GM23338 (cell line): ENCODE measurements at regions not wholly inside any gene's neighbourhood (a gene's known extent, or its start where the extent isn't known, plus 50 kb on each side); places are given as distances from the start of the nearest gene placed in this dataset.

Experiments
- ATAC-seq: fragments of 200-7000 bp; cut with Tn5 transposase; 3 replicates; pipeline ENCODE4 v1.9.1; 2020
- DNase-seq: peaks from one replicate; pipeline ENCODE4 v3.0.0-alpha.2; 2015; ENCODE audit warnings: low spot score
- H2AFZ ChIP-seq: fragments of 200-600 bp; sonication (generic); 2 replicates; pipeline ENCODE4 v1.8.0; 2016; ENCODE audit warnings: antibody characterized with exemption, mild to moderate bottlenecking, moderate library complexity
- H3F3A ChIP-seq: fragments of 200-600 bp; sonication (generic); replicated peaks from 2 replicates; pipeline ENCODE4 v1.8.0; 2017; ENCODE audit warnings: antibody characterized with exemption, mixed run types, low read depth
- H3K27ac ChIP-seq: fragments of 200-600 bp; sonication (generic); 2 replicates; pipeline ENCODE4 v1.6.1; 2016; ENCODE audit warnings: low read depth
- H3K27me3 ChIP-seq: fragments of 200-600 bp; sonication (generic); 2 replicates; pipeline ENCODE4 v1.8.0; 2016; ENCODE audit warnings: mild to moderate bottlenecking, mixed run types, moderate library complexity; ENCODE audit not compliant: insufficient read depth
- H3K36me3 ChIP-seq: fragments of 200-600 bp; sonication (generic); 2 replicates; pipeline ENCODE4 v1.8.0; 2016; ENCODE audit warnings: mild to moderate bottlenecking; ENCODE audit not compliant: insufficient read depth
- H3K4me1 ChIP-seq: fragments of 200-600 bp; sonication (generic); 2 replicates; pipeline ENCODE4 v1.8.0; 2016; ENCODE audit warnings: mild to moderate bottlenecking, moderate library complexity; ENCODE audit not compliant: insufficient read depth
- H3K4me2 ChIP-seq: fragments of 200-600 bp; sonication (generic); 2 replicates; pipeline ENCODE4 v1.7.1; 2017; ENCODE audit warnings: mixed run types
- H3K4me3 ChIP-seq: fragments of 200-600 bp; sonication (generic); 2 replicates; pipeline ENCODE4 v1.6.1; 2016; ENCODE audit warnings: mixed run types
- H3K79me2 ChIP-seq: fragments of 200-600 bp; sonication (generic); replicated peaks from 2 replicates; pipeline ENCODE4 v1.8.0; 2017; ENCODE audit warnings: mild to moderate bottlenecking; ENCODE audit not compliant: insufficient read depth
- H3K9me2 ChIP-seq: fragments of 200-600 bp; sonication (generic); 2 replicates; pipeline ENCODE4 v1.8.0; 2017; ENCODE audit not compliant: insufficient read depth
- H4K20me1 ChIP-seq: fragments of 200-600 bp; sonication (generic); replicated peaks from 2 replicates; pipeline ENCODE4 v1.8.0; 2017; ENCODE audit warnings: mild to moderate bottlenecking; ENCODE audit not compliant: insufficient read depth
- H3K27ac Mint-ChIP-seq: 2 replicates; pipeline ENCODE4 v1.8.0; 2020; ENCODE audit warnings: inconsistent platforms, mild to moderate bottlenecking, moderate library complexity, mixed read lengths
- H3K27me3 Mint-ChIP-seq: 3 replicates; pipeline ENCODE4 v1.8.0; 2022; ENCODE audit warnings: low read depth, mild to moderate bottlenecking, moderate library complexity, mixed read lengths, inconsistent platforms; ENCODE audit not compliant: insufficient read depth, poor library complexity
- H3K36me3 Mint-ChIP-seq: 3 replicates; pipeline ENCODE4 v1.8.0; 2021; ENCODE audit warnings: low read depth, mild to moderate bottlenecking, inconsistent platforms, moderate library complexity, mixed read lengths
- H3K4me1 Mint-ChIP-seq: 3 replicates; pipeline ENCODE4 v1.8.0; 2020; ENCODE audit warnings: mild to moderate bottlenecking, inconsistent platforms, mixed read lengths
- H3K4me3 Mint-ChIP-seq: 3 replicates; pipeline ENCODE4 v1.8.0; 2021; ENCODE audit warnings: moderate library complexity, mild to moderate bottlenecking, inconsistent platforms, mixed read lengths
- H3K9me3 Mint-ChIP-seq: 3 replicates; pipeline ENCODE4 v1.8.0; 2020; ENCODE audit warnings: moderate library complexity, mild to moderate bottlenecking, inconsistent platforms, mixed read lengths
- CREB1 ChIP-seq: fragments of 250-450 bp; sonication (Bioruptor Pico); IDR thresholded peaks from 2 replicates; pipeline ENCODE4 v1.5.0; 2020; ENCODE audit warnings: low read depth, mild to moderate bottlenecking, moderate library complexity
- EZH2 ChIP-seq: fragments of 200-600 bp; sonication (generic); IDR thresholded peaks from one replicate; pipeline ENCODE4 v1.8.0; 2017; ENCODE audit warnings: antibody characterized with exemption, mild to moderate bottlenecking, low read depth; ENCODE audit not compliant: unreplicated experiment
- EZH2phosphoT487 ChIP-seq: fragments of 200-600 bp; sonication (generic); IDR thresholded peaks from one replicate; pipeline ENCODE4 v1.8.1; 2018; ENCODE audit warnings: antibody characterized with exemption; ENCODE audit not compliant: unreplicated experiment
- JUNB ChIP-seq: IDR thresholded peaks from one replicate; pipeline ENCODE4 v1.6.1; 2016; ENCODE audit warnings: antibody characterized with exemption; ENCODE audit not compliant: unreplicated experiment
- NANOG ChIP-seq: IDR thresholded peaks from 2 replicates; pipeline ENCODE4 v1.6.1; 2016; ENCODE audit warnings: antibody characterized with exemption, borderline replicate concordance
- POLR2AphosphoS5 ChIP-seq: IDR thresholded peaks from 2 replicates; pipeline ENCODE4 v1.6.1; 2016; ENCODE audit warnings: antibody characterized with exemption, low read depth
- STAT1 ChIP-seq: IDR thresholded peaks from one replicate; pipeline ENCODE4 v1.6.1; 2016; ENCODE audit warnings: antibody characterized with exemption; ENCODE audit not compliant: unreplicated experiment
- ZNF114 ChIP-seq: fragments of 250-450 bp; sonication (Bioruptor Pico); IDR thresholded peaks from 2 replicates; pipeline ENCODE4 v1.5.0; 2020; ENCODE audit warnings: mild to moderate bottlenecking, moderate library complexity
- ZNF331 ChIP-seq: fragments of 250-450 bp; sonication (Bioruptor Pico); IDR thresholded peaks from 2 replicates; pipeline ENCODE4 v1.5.0; 2020; ENCODE audit warnings: low read depth, mild to moderate bottlenecking, moderate library complexity
- TF ChIP-seq, protein P1 (sequence below): fragments of 250-450 bp; sonication (Bioruptor Pico); IDR thresholded peaks from 2 replicates; pipeline ENCODE4 v1.5.0; 2020; ENCODE audit warnings: mild to moderate bottlenecking, moderate library complexity
- TF ChIP-seq, protein P2 (sequence below): IDR thresholded peaks from 2 replicates; pipeline ENCODE4 v1.6.1; 2016; ENCODE audit warnings: antibody characterized with exemption
- TF ChIP-seq, protein P3 (sequence below): IDR thresholded peaks from one replicate; pipeline ENCODE4 v1.6.1; 2018; ENCODE audit warnings: antibody characterized with exemption; ENCODE audit not compliant: unreplicated experiment
- TF ChIP-seq, protein P4 (sequence below), 2 experiments: fragments of 200-600 bp in 1 of 2; sonication (generic) in 1 of 2; conservative IDR thresholded peaks; 2 replicates each; pipeline versions ENCODE4 v1.5.1 to v1.6.1; 2016 to 2017; ENCODE audit warnings: antibody characterized with exemption in 2 of 2, low read depth in 2 of 2, mild to moderate bottlenecking in 2 of 2, moderate library complexity in 1 of 2

DNA sequence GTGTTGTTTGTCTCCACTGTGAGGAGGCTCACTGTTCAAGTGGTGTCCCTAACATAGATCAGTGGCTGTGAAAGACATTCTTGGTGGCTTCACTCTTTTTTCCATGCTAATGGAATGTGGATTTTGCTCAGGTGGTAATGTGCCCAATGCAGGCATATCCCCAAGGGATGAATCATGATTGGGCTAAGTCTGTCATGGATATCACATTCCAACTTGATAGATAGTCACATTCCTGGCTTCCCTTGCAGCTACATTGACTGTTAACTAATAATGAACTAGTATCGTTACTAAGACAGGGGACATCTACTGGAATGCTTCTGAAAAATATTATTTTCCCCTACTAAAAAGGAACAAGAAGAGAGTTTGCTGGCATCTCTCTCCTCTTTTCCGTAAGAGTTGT is 86.3 kb upstream of the SOD1 start:
- no peak for DNase-seq
- no peak overlapping the region for H3K27ac ChIP-seq
- no peaks in the 10 kb centered on the region for H4K20me1 ChIP-seq
- H3K4me1 Mint-ChIP-seq, result peaks cover 4% of the 10 kb centered on the region; the same call in 1 of the 3 replicates
- no peaks in the 10 kb centered on the region; the same call in 1 of the 2 replicates for H3K36me3 ChIP-seq
- no peak overlapping the region for H3K4me3 Mint-ChIP-seq
- H3F3A ChIP-seq, result no peaks in the 10 kb centered on the region
- H3K4me3 ChIP-seq, result no peak overlapping the region
- no peak overlapping the region for H3K4me2 ChIP-seq
- H3K27ac Mint-ChIP-seq, result no peak overlapping the region
- no peaks in the 10 kb centered on the region for H3K79me2 ChIP-seq
- H3K27me3 ChIP-seq, result no peaks in the 10 kb centered on the region
- TF ChIP-seq EZH2, result no peak
- TF ChIP-seq CREB1, result no peak
- TF ChIP-seq POLR2AphosphoS5, result no peak
- TF ChIP-seq, protein P1, sequence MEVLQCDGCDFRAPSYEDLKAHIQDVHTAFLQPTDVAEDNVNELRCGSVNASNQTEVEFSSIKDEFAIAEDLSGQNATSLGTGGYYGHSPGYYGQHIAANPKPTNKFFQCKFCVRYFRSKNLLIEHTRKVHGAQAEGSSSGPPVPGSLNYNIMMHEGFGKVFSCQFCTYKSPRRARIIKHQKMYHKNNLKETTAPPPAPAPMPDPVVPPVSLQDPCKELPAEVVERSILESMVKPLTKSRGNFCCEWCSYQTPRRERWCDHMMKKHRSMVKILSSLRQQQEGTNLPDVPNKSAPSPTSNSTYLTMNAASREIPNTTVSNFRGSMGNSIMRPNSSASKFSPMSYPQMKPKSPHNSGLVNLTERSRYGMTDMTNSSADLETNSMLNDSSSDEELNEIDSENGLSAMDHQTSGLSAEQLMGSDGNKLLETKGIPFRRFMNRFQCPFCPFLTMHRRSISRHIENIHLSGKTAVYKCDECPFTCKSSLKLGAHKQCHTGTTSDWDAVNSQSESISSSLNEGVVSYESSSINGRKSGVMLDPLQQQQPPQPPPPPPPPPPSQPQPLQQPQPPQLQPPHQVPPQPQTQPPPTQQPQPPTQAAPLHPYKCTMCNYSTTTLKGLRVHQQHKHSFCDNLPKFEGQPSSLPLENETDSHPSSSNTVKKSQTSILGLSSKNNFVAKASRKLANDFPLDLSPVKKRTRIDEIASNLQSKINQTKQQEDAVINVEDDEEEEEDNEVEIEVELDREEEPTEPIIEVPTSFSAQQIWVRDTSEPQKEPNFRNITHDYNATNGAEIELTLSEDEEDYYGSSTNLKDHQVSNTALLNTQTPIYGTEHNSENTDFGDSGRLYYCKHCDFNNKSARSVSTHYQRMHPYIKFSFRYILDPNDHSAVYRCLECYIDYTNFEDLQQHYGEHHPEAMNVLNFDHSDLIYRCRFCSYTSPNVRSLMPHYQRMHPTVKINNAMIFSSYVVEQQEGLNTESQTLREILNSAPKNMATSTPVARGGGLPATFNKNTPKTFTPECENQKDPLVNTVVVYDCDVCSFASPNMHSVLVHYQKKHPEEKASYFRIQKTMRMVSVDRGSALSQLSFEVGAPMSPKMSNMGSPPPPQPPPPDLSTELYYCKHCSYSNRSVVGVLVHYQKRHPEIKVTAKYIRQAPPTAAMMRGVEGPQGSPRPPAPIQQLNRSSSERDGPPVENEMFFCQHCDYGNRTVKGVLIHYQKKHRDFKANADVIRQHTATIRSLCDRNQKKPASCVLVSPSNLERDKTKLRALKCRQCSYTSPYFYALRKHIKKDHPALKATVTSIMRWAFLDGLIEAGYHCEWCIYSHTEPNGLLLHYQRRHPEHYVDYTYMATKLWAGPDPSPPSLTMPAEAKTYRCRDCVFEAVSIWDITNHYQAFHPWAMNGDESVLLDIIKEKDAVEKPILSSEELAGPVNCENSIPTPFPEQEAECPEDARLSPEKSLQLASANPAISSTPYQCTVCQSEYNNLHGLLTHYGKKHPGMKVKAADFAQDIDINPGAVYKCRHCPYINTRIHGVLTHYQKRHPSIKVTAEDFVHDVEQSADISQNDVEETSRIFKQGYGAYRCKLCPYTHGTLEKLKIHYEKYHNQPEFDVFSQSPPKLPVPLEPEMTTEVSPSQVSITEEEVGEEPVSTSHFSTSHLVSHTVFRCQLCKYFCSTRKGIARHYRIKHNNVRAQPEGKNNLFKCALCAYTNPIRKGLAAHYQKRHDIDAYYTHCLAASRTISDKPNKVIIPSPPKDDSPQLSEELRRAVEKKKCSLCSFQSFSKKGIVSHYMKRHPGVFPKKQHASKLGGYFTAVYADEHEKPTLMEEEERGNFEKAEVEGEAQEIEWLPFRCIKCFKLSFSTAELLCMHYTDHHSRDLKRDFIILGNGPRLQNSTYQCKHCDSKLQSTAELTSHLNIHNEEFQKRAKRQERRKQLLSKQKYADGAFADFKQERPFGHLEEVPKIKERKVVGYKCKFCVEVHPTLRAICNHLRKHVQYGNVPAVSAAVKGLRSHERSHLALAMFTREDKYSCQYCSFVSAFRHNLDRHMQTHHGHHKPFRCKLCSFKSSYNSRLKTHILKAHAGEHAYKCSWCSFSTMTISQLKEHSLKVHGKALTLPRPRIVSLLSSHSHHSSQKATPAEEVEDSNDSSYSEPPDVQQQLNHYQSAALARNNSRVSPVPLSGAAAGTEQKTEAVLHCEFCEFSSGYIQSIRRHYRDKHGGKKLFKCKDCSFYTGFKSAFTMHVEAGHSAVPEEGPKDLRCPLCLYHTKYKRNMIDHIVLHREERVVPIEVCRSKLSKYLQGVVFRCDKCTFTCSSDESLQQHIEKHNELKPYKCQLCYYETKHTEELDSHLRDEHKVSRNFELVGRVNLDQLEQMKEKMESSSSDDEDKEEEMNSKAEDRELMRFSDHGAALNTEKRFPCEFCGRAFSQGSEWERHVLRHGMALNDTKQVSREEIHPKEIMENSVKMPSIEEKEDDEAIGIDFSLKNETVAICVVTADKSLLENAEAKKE (CRISPR knock-in tag), result no peak
- no peak for TF ChIP-seq ZNF331
- TF ChIP-seq, protein P2, sequence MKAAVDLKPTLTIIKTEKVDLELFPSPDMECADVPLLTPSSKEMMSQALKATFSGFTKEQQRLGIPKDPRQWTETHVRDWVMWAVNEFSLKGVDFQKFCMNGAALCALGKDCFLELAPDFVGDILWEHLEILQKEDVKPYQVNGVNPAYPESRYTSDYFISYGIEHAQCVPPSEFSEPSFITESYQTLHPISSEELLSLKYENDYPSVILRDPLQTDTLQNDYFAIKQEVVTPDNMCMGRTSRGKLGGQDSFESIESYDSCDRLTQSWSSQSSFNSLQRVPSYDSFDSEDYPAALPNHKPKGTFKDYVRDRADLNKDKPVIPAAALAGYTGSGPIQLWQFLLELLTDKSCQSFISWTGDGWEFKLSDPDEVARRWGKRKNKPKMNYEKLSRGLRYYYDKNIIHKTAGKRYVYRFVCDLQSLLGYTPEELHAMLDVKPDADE, result no peak
- TF ChIP-seq STAT1, result no peak
- TF ChIP-seq ZNF114 (CRISPR knock-in tag), result no peak
- TF ChIP-seq, protein P3, sequence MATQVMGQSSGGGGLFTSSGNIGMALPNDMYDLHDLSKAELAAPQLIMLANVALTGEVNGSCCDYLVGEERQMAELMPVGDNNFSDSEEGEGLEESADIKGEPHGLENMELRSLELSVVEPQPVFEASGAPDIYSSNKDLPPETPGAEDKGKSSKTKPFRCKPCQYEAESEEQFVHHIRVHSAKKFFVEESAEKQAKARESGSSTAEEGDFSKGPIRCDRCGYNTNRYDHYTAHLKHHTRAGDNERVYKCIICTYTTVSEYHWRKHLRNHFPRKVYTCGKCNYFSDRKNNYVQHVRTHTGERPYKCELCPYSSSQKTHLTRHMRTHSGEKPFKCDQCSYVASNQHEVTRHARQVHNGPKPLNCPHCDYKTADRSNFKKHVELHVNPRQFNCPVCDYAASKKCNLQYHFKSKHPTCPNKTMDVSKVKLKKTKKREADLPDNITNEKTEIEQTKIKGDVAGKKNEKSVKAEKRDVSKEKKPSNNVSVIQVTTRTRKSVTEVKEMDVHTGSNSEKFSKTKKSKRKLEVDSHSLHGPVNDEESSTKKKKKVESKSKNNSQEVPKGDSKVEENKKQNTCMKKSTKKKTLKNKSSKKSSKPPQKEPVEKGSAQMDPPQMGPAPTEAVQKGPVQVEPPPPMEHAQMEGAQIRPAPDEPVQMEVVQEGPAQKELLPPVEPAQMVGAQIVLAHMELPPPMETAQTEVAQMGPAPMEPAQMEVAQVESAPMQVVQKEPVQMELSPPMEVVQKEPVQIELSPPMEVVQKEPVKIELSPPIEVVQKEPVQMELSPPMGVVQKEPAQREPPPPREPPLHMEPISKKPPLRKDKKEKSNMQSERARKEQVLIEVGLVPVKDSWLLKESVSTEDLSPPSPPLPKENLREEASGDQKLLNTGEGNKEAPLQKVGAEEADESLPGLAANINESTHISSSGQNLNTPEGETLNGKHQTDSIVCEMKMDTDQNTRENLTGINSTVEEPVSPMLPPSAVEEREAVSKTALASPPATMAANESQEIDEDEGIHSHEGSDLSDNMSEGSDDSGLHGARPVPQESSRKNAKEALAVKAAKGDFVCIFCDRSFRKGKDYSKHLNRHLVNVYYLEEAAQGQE, result no peak
- TF ChIP-seq, protein P4, sequence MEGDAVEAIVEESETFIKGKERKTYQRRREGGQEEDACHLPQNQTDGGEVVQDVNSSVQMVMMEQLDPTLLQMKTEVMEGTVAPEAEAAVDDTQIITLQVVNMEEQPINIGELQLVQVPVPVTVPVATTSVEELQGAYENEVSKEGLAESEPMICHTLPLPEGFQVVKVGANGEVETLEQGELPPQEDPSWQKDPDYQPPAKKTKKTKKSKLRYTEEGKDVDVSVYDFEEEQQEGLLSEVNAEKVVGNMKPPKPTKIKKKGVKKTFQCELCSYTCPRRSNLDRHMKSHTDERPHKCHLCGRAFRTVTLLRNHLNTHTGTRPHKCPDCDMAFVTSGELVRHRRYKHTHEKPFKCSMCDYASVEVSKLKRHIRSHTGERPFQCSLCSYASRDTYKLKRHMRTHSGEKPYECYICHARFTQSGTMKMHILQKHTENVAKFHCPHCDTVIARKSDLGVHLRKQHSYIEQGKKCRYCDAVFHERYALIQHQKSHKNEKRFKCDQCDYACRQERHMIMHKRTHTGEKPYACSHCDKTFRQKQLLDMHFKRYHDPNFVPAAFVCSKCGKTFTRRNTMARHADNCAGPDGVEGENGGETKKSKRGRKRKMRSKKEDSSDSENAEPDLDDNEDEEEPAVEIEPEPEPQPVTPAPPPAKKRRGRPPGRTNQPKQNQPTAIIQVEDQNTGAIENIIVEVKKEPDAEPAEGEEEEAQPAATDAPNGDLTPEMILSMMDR (conservative IDR thresholded peaks at IDR 0.05; ENCODE audit: low read depth in 2 of 2), result no peak
- no peak for TF ChIP-seq EZH2phosphoT487
- TF ChIP-seq JUNB, result no peak
- TF ChIP-seq NANOG, result no peak
- H3K4me1 ChIP-seq, result no peaks in the 10 kb centered on the region
- H3K9me3 Mint-ChIP-seq, result peaks cover 7% of the 10 kb centered on the region; the same call in 2 of the 3 replicates
- no peaks in the 10 kb centered on the region for H3K36me3 Mint-ChIP-seq
- ATAC-seq, result no peak
- H2AFZ ChIP-seq, result no peak overlapping the region
- no peaks in the 10 kb centered on the region for H3K9me2 ChIP-seq
- peaks cover 5% of the 10 kb centered on the region for H3K27me3 Mint-ChIP-seq
